HFFc6 (cell line): ENCODE measurements at regions not wholly inside any gene's neighbourhood (a gene's known extent, or its start where the extent isn't known, plus 50 kb on each side); places are given as distances from the start of the nearest gene placed in this dataset.
A peak's percentile ranks its signal among the peaks of the same experiment; 100 is the strongest.

ENCODE experiments used
- DNase-seq: peaks from one replicate; pipeline ENCODE4 v3.0.0-alpha.2; 2018
- H3K27ac Mint-ChIP-seq: 2 replicates; pipeline ENCODE4 v1.8.0; 2020; ENCODE audit warnings: mild to moderate bottlenecking, mixed read lengths
- H3K27me3 Mint-ChIP-seq: 2 replicates; pipeline ENCODE4 v1.8.0; 2021; ENCODE audit warnings: mild to moderate bottlenecking, moderate library complexity, mixed read lengths; ENCODE audit not compliant: insufficient read depth
- H3K36me3 Mint-ChIP-seq: 2 replicates; pipeline ENCODE4 v1.8.0; 2021; ENCODE audit warnings: low read depth, mixed read lengths
- H3K4me1 Mint-ChIP-seq: 2 replicates; pipeline ENCODE4 v1.8.0; 2020; ENCODE audit warnings: low read depth, mixed read lengths
- H3K4me3 Mint-ChIP-seq: 2 replicates; pipeline ENCODE4 v1.8.0; 2020; ENCODE audit warnings: mild to moderate bottlenecking, moderate library complexity, mixed read lengths
- H3K9me3 Mint-ChIP-seq: 2 replicates; pipeline ENCODE4 v1.8.0; 2020; ENCODE audit warnings: mild to moderate bottlenecking, mixed read lengths
- TF ChIP-seq, protein P1 (sequence below): fragments of 200-600 bp; sonication (generic); IDR thresholded peaks from 2 replicates; pipeline ENCODE4 v1.5.0; 2021; ENCODE audit warnings: antibody characterized with exemption, mild to moderate bottlenecking

DNA sequence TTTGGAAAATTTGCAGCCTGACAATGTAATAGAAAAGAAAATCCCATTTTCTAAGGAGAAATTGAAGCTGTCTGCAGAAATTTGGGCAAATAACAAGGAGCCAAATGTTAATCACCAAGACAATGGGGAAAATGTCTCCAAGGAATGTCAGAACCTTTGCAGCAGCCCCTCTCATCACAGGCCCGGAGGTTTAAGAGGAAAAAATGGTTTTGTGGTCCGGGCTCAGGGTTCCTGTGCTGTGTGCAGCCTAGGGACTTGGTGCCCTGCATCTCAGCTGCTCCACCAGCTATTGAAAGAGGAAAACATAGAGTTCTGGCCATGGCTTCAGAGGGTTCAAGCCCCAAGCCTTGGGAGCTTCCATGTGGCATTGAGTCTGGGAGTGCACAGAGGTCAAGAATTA, 298.9 kb downstream of the ATXN7L3B start:
- Mint-ChIP-seq H3K4me1 (no peaks in the 10 kb centered on the region), H3K9me3 (peaks cover 5% of the 10 kb centered on the region), H3K36me3 (no peaks in the 10 kb centered on the region), H3K4me3 (no peak overlapping the region), H3K27ac (no peak overlapping the region), H3K27me3 (no peaks in the 10 kb centered on the region)
- TF ChIP-seq, protein P1, sequence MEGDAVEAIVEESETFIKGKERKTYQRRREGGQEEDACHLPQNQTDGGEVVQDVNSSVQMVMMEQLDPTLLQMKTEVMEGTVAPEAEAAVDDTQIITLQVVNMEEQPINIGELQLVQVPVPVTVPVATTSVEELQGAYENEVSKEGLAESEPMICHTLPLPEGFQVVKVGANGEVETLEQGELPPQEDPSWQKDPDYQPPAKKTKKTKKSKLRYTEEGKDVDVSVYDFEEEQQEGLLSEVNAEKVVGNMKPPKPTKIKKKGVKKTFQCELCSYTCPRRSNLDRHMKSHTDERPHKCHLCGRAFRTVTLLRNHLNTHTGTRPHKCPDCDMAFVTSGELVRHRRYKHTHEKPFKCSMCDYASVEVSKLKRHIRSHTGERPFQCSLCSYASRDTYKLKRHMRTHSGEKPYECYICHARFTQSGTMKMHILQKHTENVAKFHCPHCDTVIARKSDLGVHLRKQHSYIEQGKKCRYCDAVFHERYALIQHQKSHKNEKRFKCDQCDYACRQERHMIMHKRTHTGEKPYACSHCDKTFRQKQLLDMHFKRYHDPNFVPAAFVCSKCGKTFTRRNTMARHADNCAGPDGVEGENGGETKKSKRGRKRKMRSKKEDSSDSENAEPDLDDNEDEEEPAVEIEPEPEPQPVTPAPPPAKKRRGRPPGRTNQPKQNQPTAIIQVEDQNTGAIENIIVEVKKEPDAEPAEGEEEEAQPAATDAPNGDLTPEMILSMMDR: no peak
- no peak for DNase-seq

DNA sequence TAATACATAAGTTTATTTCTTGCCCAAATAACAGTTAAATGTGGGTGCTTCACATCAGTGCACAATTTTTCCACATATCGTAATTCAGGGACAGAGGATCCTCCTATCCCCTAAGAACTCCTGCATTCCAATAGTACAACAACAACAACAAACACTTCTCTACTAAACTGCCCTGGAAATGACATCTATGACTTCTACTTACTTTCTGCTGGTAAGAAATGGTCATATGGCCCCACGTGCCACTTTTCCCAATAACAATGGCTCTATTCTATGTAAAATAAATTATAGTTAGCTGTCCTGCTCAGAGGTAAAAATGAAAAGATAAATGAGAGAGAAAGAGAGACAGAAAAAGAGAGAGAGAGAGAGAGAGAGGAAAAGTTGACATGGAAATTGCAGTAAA, 308.5 kb downstream of the ATXN7L3B start:
- DNase-seq: no peak
- Mint-ChIP-seq H3K4me3 (no peak overlapping the region), H3K27ac (no peak overlapping the region), H3K9me3 (no peaks in the 10 kb centered on the region), H3K27me3 (no peaks in the 10 kb centered on the region), H3K4me1 (no peaks in the 10 kb centered on the region), H3K36me3 (no peaks in the 10 kb centered on the region)
- TF ChIP-seq, protein P1: no peak

DNA sequence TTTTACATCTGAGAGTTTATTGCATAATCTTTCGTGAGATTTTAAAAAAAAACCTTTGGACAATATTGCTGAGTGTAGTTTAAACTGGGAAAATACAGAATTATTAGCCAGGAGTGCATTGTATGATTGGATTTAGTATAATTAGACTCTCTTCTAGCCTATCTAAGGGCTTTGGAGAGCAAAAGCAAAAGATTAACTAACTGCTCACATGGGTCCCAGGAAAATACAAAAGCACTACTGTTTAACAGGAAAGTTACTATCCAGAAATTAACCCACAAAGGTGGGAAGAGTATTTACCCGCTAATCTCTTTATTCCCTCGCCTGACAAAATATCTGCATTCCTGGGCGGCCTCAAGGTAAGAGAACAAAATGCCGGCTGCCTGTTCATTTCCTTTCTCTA, 309.5 kb downstream of the ATXN7L3B start:
- no peak for DNase-seq
- H3K36me3 Mint-ChIP-seq: no peaks in the 10 kb centered on the region
- no peaks in the 10 kb centered on the region for H3K4me1 Mint-ChIP-seq
- H3K4me3 Mint-ChIP-seq: no peak overlapping the region
- H3K9me3 Mint-ChIP-seq: no peaks in the 10 kb centered on the region
- no peak overlapping the region for H3K27ac Mint-ChIP-seq
- TF ChIP-seq, protein P1: no peak
- H3K27me3 Mint-ChIP-seq: no peaks in the 10 kb centered on the region

DNA sequence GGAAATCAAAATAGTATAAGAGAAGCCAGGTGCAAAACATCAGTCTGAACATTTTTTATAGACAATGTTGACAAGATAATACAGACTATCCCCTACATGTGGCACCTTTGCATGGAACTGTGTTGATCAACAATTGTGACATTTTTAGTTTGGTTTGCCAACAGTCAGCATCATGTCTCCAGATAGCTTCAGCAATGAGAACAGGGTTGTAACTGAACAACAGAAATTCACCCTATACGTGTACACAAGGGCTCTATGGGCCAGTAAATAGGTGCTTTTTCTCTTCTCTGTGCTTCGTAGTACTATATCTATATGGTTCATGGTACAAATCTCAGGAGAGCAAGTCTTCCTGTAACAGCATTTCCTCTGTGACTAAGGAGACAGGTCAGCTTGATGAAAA, 310.4 kb downstream of the ATXN7L3B start:
- Mint-ChIP-seq H3K27me3 (no peaks in the 10 kb centered on the region), H3K27ac (no peak overlapping the region)

DNA sequence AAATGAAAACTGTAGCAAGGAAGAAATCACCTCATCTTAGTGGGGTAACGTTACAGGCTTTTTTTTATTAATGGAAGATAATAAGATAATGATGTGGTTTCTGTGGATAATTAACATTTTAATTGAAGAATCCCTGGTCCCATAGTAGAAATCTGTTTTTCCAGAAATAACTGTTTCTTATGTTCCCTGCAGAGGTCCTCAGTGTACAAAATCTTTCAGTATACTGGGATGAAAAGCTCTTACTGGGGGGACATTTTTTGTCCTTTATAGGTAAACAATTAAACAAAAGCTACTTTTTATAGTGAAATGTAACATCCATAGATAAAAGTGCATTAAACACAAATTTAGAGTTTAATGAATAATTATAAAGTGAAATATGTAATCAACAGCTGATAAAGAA, 312.2 kb downstream of the ATXN7L3B start:
- no peak for DNase-seq
- Mint-ChIP-seq H3K27ac (no peak overlapping the region), H3K9me3 (no peaks in the 10 kb centered on the region), H3K27me3 (no peaks in the 10 kb centered on the region), H3K36me3 (no peaks in the 10 kb centered on the region), H3K4me1 (no peaks in the 10 kb centered on the region), H3K4me3 (no peak overlapping the region)
- TF ChIP-seq, protein P1: peak; percentile 56

More for the DNA sequence above, 310.4 kb downstream of the ATXN7L3B start:
- Mint-ChIP-seq H3K4me1 (no peaks in the 10 kb centered on the region), H3K4me3 (no peak overlapping the region), H3K9me3 (no peaks in the 10 kb centered on the region), H3K36me3 (no peaks in the 10 kb centered on the region)
- TF ChIP-seq, protein P1: no peak
- no peak for DNase-seq

DNA sequence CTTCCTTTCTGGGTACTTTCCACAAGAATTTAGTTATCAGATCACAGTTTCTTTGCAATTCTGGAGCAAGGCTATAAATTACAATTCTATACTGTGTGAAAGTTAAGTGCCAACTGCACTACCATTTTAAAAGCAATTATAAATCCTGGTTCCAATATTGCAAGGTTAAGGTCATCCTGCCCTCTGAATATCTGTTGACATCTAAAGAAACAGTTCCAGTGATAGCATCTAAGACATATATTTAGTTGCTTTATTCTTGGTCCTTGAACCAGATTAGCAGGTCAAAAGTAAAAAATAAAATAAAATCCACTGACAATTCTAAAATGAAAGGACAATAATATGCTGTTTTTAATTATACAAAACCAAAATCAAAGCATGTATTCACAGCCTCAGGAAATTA, 334.2 kb downstream of the ATXN7L3B start:
- Mint-ChIP-seq H3K27me3 (peaks cover 4% of the 10 kb centered on the region), H3K9me3 (peaks cover 6% of the 10 kb centered on the region; the same call in 1 of the 2 replicates), H3K27ac (no peak overlapping the region), H3K4me3 (no peak overlapping the region), H3K36me3 (no peaks in the 10 kb centered on the region), H3K4me1 (no peaks in the 10 kb centered on the region)
- TF ChIP-seq, protein P1: no peak
- no peak for DNase-seq
